ENCODE measurements at regions not wholly inside any gene's neighbourhood (a gene's known extent, or its start where the extent isn't known, plus 50 kb on each side); places are given as distances from the start of the nearest gene placed in this dataset.
"Not testable (repeated sequence)": the region's sequence is repeated elsewhere in the genome, so short reads cannot be mapped to it uniquely, and the experiment has no call there.

GRCh38 chr6:16834242-16834641 lies 73.0 kb upstream of the ATXN1 start:
- no peak for DNase-seq (ENCODE audit: low read depth in 4 of 4, low spot score in 2 of 4)

- no peak for DNase-seq (ENCODE audit: low read depth in 4 of 4, low spot score in 2 of 4)
Measured at GRCh38 chr6:16832721-16833120, 71.5 kb upstream of the ATXN1 start.

GRCh38 chr6:16832043-16832567 lies 70.8 kb upstream of the ATXN1 start:
- DNase-seq (ENCODE audit: low read depth in 4 of 4, low spot score in 2 of 4), result no peak

- DNase-seq (ENCODE audit: low read depth in 4 of 4, low spot score in 2 of 4), result no peak
Measured at GRCh38 chr6:16831136-16831535, 69.9 kb upstream of the ATXN1 start.

GRCh38 chr6:16828058-16828457 lies 66.8 kb upstream of the ATXN1 start:
- no peak for DNase-seq (ENCODE audit: low read depth in 4 of 4, low spot score in 2 of 4)

- DNase-seq (ENCODE audit: low read depth in 4 of 4, low spot score in 2 of 4), result no peak
Measured at GRCh38 chr6:16827627-16828026, 66.4 kb upstream of the ATXN1 start.

GRCh38 chr6:16825784-16826183 lies 64.5 kb upstream of the ATXN1 start:
- no peak for DNase-seq (ENCODE audit: low read depth in 4 of 4, low spot score in 2 of 4)

- DNase-seq (ENCODE audit: low read depth in 4 of 4, low spot score in 2 of 4), result no peak
Measured at GRCh38 chr6:16824845-16825685, 63.8 kb upstream of the ATXN1 start.

GRCh38 chr6:16823718-16824352 lies 62.6 kb upstream of the ATXN1 start:
- no peak for DNase-seq (ENCODE audit: low read depth in 4 of 4, low spot score in 2 of 4)

- no peak for DNase-seq (ENCODE audit: low read depth in 4 of 4, low spot score in 2 of 4)
Measured at GRCh38 chr6:16822975-16823717, 61.9 kb upstream of the ATXN1 start.

GRCh38 chr6:16822529-16822928 lies 61.3 kb upstream of the ATXN1 start:
- no peak for DNase-seq (ENCODE audit: low read depth in 4 of 4, low spot score in 2 of 4)

- no peak for DNase-seq (ENCODE audit: low read depth in 4 of 4, low spot score in 2 of 4)
Measured at GRCh38 chr6:16821834-16822264, 60.6 kb upstream of the ATXN1 start.

GRCh38 chr6:16820262-16820661 lies 59.0 kb upstream of the ATXN1 start:
- not testable (repeated sequence) for DNase-seq (ENCODE audit: low read depth in 4 of 4, low spot score in 2 of 4)

- DNase-seq (ENCODE audit: low read depth in 4 of 4, low spot score in 2 of 4), result no peak
Measured at GRCh38 chr6:16819752-16820151, 58.5 kb upstream of the ATXN1 start.

GRCh38 chr6:16818992-16819626 lies 57.8 kb upstream of the ATXN1 start:
- DNase-seq (ENCODE audit: low read depth in 4 of 4, low spot score in 2 of 4), result no peak

- DNase-seq (ENCODE audit: low read depth in 4 of 4, low spot score in 2 of 4), result no peak
Measured at GRCh38 chr6:16817594-16817993, 56.3 kb upstream of the ATXN1 start.

- no peak for DNase-seq (ENCODE audit: low read depth in 4 of 4, low spot score in 2 of 4)
Measured at GRCh38 chr6:16816891-16817290, 55.6 kb upstream of the ATXN1 start.

- DNase-seq (ENCODE audit: low read depth in 4 of 4, low spot score in 2 of 4), result no peak
Measured at GRCh38 chr6:16812993-16813392, 51.7 kb upstream of the ATXN1 start.

GRCh38 chr6:16811277-16811979 lies 50.2 kb upstream of the ATXN1 start:
- DNase-seq (ENCODE audit: low read depth in 4 of 4, low spot score in 2 of 4), result no peak
